Right lobe of liver (tissue), 6 donors: ENCODE measurements at regions not wholly inside any gene's neighbourhood (a gene's known extent, or its start where the extent isn't known, plus 50 kb on each side); places are given as distances from the start of the nearest gene placed in this dataset.

Source experiments
- ATAC-seq, 4 donors: fragments of 200-7000 bp; cut with Tn5 transposase; one replicate each; pipeline ENCODE4 v1.9.1; 2020; ENCODE audit warnings: mild to moderate bottlenecking in 4 of 4, moderate library complexity in 4 of 4
- DNase-seq, 3 donors: peaks; one replicate each; pipeline ENCODE4 v3.0.0-alpha.2; 2020
- H3K27ac ChIP-seq, 3 donors: fragments of 200-600 bp; one replicate each; pipeline ENCODE4 v1.8.0; 2022
- H3K27me3 ChIP-seq, 2 donors: fragments of 200-600 bp; one replicate each; pipeline ENCODE4 v1.8.0; 2022
- H3K36me3 ChIP-seq, 4 donors: fragments of 200-600 bp; sonication (generic) in 1 of 4; one replicate each; pipeline versions ENCODE4 v1.5.1 to v1.8.0; 2017 to 2022; ENCODE audit warnings: control low read depth in 1 of 4
- H3K4me1 ChIP-seq, 4 donors: fragments of 200-600 bp; sonication (generic) in 1 of 4; one replicate each; pipeline versions ENCODE4 v1.5.1 to v1.8.0; 2017 to 2022; ENCODE audit warnings: control low read depth in 1 of 4
- H3K4me3 ChIP-seq, 3 donors: fragments of 200-600 bp; one replicate each; pipeline ENCODE4 v1.8.0; 2022
- H3K9me3 ChIP-seq, 4 donors: fragments of 200-600 bp; sonication (generic) in 1 of 4; one replicate each; pipeline versions ENCODE4 v1.5.1 to v1.8.0; 2017 to 2022; ENCODE audit warnings: control low read depth in 1 of 4
- POLR2A ChIP-seq: fragments of 450-650 bp; IDR thresholded peaks from one replicate; pipeline ENCODE4 v1.6.1; 2017; ENCODE audit warnings: antibody characterized with exemption, mild to moderate bottlenecking
- WGBS: methylation state at CpG from one replicate; pipeline ENCODE4 v1.1.6; 2018; ENCODE audit warnings: low coverage, low lambda C conversion rate; ENCODE audit not compliant: insufficient coverage; ENCODE audit errors: missing lambda C conversion rate; 5-methylcytosine and 5-hydroxymethylcytosine counted together
- intact Hi-C, 2 donors: fragments of 100-400 bp; cut with DNase I; formaldehyde crosslinking; loops; one replicate each; pipeline versions ENCODE4 v1.11.2 to v1.14.1; 2022
- TF ChIP-seq, protein P1 (sequence below), 4 donors: fragments of 200-600 bp in 3 of 4; fragments of 450-650 bp in 1 of 4; IDR thresholded peaks; one replicate each; pipeline versions ENCODE4 v1.5.1 to v1.8.0; 2016 to 2022; ENCODE audit warnings: antibody characterized with exemption in 4 of 4, mild to moderate bottlenecking in 2 of 4
- donor health status: DM: no; HTN: yes; CAD: no.
- donor health status: DM: no; HTN: no; CAD: no.
- donor health status: DM: no; HTN: no; CAD: no.
- donor health status: DM: no; HTN: yes; CAD: no.
- donor health status: DM: no; HTN: yes; CAD: no.

GRCh38 chr9:106405871-106406435 lies 457.0 kb upstream of the ZNF462 start:
- Histone ChIP-seq H3K27me3 (no peaks in the 10 kb centered on the region), H3K36me3 (no peaks in the 10 kb centered on the region), H3K27ac (no peak overlapping the region), H3K4me1 (peaks cover 0 to 6% (median 0%) of the 10 kb centered on the region in 4 donors), H3K9me3 (no peaks in the 10 kb centered on the region), H3K4me3 (no peak overlapping the region)
- intact Hi-C loops, result no loop called here
- DNase-seq, result no peak
- no peak for TF ChIP-seq POLR2A
- TF ChIP-seq, protein P1, sequence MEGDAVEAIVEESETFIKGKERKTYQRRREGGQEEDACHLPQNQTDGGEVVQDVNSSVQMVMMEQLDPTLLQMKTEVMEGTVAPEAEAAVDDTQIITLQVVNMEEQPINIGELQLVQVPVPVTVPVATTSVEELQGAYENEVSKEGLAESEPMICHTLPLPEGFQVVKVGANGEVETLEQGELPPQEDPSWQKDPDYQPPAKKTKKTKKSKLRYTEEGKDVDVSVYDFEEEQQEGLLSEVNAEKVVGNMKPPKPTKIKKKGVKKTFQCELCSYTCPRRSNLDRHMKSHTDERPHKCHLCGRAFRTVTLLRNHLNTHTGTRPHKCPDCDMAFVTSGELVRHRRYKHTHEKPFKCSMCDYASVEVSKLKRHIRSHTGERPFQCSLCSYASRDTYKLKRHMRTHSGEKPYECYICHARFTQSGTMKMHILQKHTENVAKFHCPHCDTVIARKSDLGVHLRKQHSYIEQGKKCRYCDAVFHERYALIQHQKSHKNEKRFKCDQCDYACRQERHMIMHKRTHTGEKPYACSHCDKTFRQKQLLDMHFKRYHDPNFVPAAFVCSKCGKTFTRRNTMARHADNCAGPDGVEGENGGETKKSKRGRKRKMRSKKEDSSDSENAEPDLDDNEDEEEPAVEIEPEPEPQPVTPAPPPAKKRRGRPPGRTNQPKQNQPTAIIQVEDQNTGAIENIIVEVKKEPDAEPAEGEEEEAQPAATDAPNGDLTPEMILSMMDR (IDR thresholded peaks at IDR 0.05), result no peak
- WGBS, result 52% methylated on average over 2 of the region's 2 CpGs
- ATAC-seq, result no peak

GRCh38 chr9:106414042-106414441 lies 448.9 kb upstream of the ZNF462 start:
- ATAC-seq (no peak), DNase-seq (no peak)
- no peaks in the 10 kb centered on the region for H3K9me3 ChIP-seq
- no peak overlapping the region for H3K27ac ChIP-seq
- no peak overlapping the region for H3K4me3 ChIP-seq
- H3K36me3 ChIP-seq, result no peaks in the 10 kb centered on the region
- intact Hi-C loops, result no loop called here
- WGBS, result 81% methylated on average over 5 of the region's 7 CpGs
- no peaks in the 10 kb centered on the region for H3K4me1 ChIP-seq
- no peaks in the 10 kb centered on the region for H3K27me3 ChIP-seq
- TF ChIP-seq, protein P1 (IDR thresholded peaks at IDR 0.05), result no peak
- TF ChIP-seq POLR2A, result no peak

GRCh38 chr9:106417685-106418084 lies 445.3 kb upstream of the ZNF462 start:
- no peak for TF ChIP-seq POLR2A
- TF ChIP-seq, protein P1 (IDR thresholded peaks at IDR 0.05), result no peak
- 63% methylated on average over 1 of the region's 1 CpG for WGBS
- intact Hi-C loops, result no loop called here
- no peaks in the 10 kb centered on the region for H3K27me3 ChIP-seq
- H3K36me3 ChIP-seq, result no peaks in the 10 kb centered on the region
- no peaks in the 10 kb centered on the region for H3K4me1 ChIP-seq
- ATAC-seq, result no peak
- no peak overlapping the region for H3K4me3 ChIP-seq
- H3K9me3 ChIP-seq, result no peaks in the 10 kb centered on the region
- no peak for DNase-seq
- H3K27ac ChIP-seq, result no peak overlapping the region

DNA sequence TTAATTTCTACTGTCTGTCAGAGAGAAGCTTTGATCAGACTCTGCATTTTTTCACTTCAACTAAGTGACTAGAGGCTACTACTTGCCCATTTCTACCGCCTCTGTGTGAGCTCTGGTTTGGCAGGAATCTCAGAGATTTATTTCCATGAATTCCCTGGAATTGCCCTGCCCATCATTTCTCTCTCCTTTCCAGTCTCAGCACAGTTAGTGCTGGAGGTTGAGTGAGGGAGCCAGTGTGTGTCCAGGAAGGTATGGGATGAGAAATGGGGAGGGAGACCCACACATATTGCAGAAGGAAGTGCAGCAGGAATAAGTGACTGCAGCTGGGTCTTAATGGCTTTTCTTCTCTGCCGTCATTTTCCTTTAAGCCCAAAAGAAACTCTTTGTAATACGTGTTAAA lies 443.1 kb upstream of the ZNF462 start:
- Histone ChIP-seq H3K36me3 (no peaks in the 10 kb centered on the region), H3K27ac (no peak overlapping the region), H3K4me1 (no peaks in the 10 kb centered on the region), H3K9me3 (no peaks in the 10 kb centered on the region), H3K4me3 (no peak overlapping the region), H3K27me3 (no peaks in the 10 kb centered on the region)
- TF ChIP-seq, protein P1 (IDR thresholded peaks at IDR 0.05), result no peak
- no peak for TF ChIP-seq POLR2A
- no peak for DNase-seq
- no peak for ATAC-seq
- intact Hi-C loops, result no loop called here
- WGBS, result 63% methylated on average over 3 of the region's 3 CpGs

- no peaks in the 10 kb centered on the region for H3K4me1 ChIP-seq
These were observed 442.4 kb upstream of the ZNF462 start for GRCh38 chr9:106420511-106420944.

More at GRCh38 chr9:106420511-106420944, 442.4 kb upstream of the ZNF462 start:
- ATAC-seq (no peak), DNase-seq (no peak)
- no peak overlapping the region for H3K27ac ChIP-seq
- WGBS, result 40% methylated on average over 4 of the region's 4 CpGs
- no peaks in the 10 kb centered on the region for H3K9me3 ChIP-seq
- TF ChIP-seq POLR2A, result no peak
- TF ChIP-seq, protein P1 (IDR thresholded peaks at IDR 0.05), result no peak
- intact Hi-C loops, result no loop called here
- H3K4me3 ChIP-seq, result no peak overlapping the region
- H3K27me3 ChIP-seq, result no peaks in the 10 kb centered on the region
- H3K36me3 ChIP-seq, result no peaks in the 10 kb centered on the region
